GM23338 (cell line): ENCODE measurements at regions not wholly inside any gene's neighbourhood (a gene's known extent, or its start where the extent isn't known, plus 50 kb on each side); places are given as distances from the start of the nearest gene placed in this dataset.

Source experiments
- ATAC-seq: fragments of 200-7000 bp; cut with Tn5 transposase; 3 replicates; pipeline ENCODE4 v1.9.1; 2020
- DNase-seq: peaks from one replicate; pipeline ENCODE4 v3.0.0-alpha.2; 2015; ENCODE audit warnings: low spot score
- H2AFZ ChIP-seq: fragments of 200-600 bp; sonication (generic); 2 replicates; pipeline ENCODE4 v1.8.0; 2016; ENCODE audit warnings: antibody characterized with exemption, mild to moderate bottlenecking, moderate library complexity
- H3F3A ChIP-seq: fragments of 200-600 bp; sonication (generic); replicated peaks from 2 replicates; pipeline ENCODE4 v1.8.0; 2017; ENCODE audit warnings: antibody characterized with exemption, mixed run types, low read depth
- H3K27ac ChIP-seq: fragments of 200-600 bp; sonication (generic); 2 replicates; pipeline ENCODE4 v1.6.1; 2016; ENCODE audit warnings: low read depth
- H3K27me3 ChIP-seq: fragments of 200-600 bp; sonication (generic); 2 replicates; pipeline ENCODE4 v1.8.0; 2016; ENCODE audit warnings: mild to moderate bottlenecking, mixed run types, moderate library complexity; ENCODE audit not compliant: insufficient read depth
- H3K36me3 ChIP-seq: fragments of 200-600 bp; sonication (generic); 2 replicates; pipeline ENCODE4 v1.8.0; 2016; ENCODE audit warnings: mild to moderate bottlenecking; ENCODE audit not compliant: insufficient read depth
- H3K4me1 ChIP-seq: fragments of 200-600 bp; sonication (generic); 2 replicates; pipeline ENCODE4 v1.8.0; 2016; ENCODE audit warnings: mild to moderate bottlenecking, moderate library complexity; ENCODE audit not compliant: insufficient read depth
- H3K4me2 ChIP-seq: fragments of 200-600 bp; sonication (generic); 2 replicates; pipeline ENCODE4 v1.7.1; 2017; ENCODE audit warnings: mixed run types
- H3K4me3 ChIP-seq: fragments of 200-600 bp; sonication (generic); 2 replicates; pipeline ENCODE4 v1.6.1; 2016; ENCODE audit warnings: mixed run types
- H3K79me2 ChIP-seq: fragments of 200-600 bp; sonication (generic); replicated peaks from 2 replicates; pipeline ENCODE4 v1.8.0; 2017; ENCODE audit warnings: mild to moderate bottlenecking; ENCODE audit not compliant: insufficient read depth
- H3K9me2 ChIP-seq: fragments of 200-600 bp; sonication (generic); 2 replicates; pipeline ENCODE4 v1.8.0; 2017; ENCODE audit not compliant: insufficient read depth
- H4K20me1 ChIP-seq: fragments of 200-600 bp; sonication (generic); replicated peaks from 2 replicates; pipeline ENCODE4 v1.8.0; 2017; ENCODE audit warnings: mild to moderate bottlenecking; ENCODE audit not compliant: insufficient read depth
- H3K27ac Mint-ChIP-seq: 2 replicates; pipeline ENCODE4 v1.8.0; 2020; ENCODE audit warnings: inconsistent platforms, mild to moderate bottlenecking, moderate library complexity, mixed read lengths
- H3K27me3 Mint-ChIP-seq: 3 replicates; pipeline ENCODE4 v1.8.0; 2022; ENCODE audit warnings: low read depth, mild to moderate bottlenecking, moderate library complexity, mixed read lengths, inconsistent platforms; ENCODE audit not compliant: insufficient read depth, poor library complexity
- H3K36me3 Mint-ChIP-seq: 3 replicates; pipeline ENCODE4 v1.8.0; 2021; ENCODE audit warnings: low read depth, mild to moderate bottlenecking, inconsistent platforms, moderate library complexity, mixed read lengths
- H3K4me1 Mint-ChIP-seq: 3 replicates; pipeline ENCODE4 v1.8.0; 2020; ENCODE audit warnings: mild to moderate bottlenecking, inconsistent platforms, mixed read lengths
- H3K4me3 Mint-ChIP-seq: 3 replicates; pipeline ENCODE4 v1.8.0; 2021; ENCODE audit warnings: moderate library complexity, mild to moderate bottlenecking, inconsistent platforms, mixed read lengths
- H3K9me3 Mint-ChIP-seq: 3 replicates; pipeline ENCODE4 v1.8.0; 2020; ENCODE audit warnings: moderate library complexity, mild to moderate bottlenecking, inconsistent platforms, mixed read lengths
- CREB1 ChIP-seq: fragments of 250-450 bp; sonication (Bioruptor Pico); IDR thresholded peaks from 2 replicates; pipeline ENCODE4 v1.5.0; 2020; ENCODE audit warnings: low read depth, mild to moderate bottlenecking, moderate library complexity
- EZH2phosphoT487 ChIP-seq: fragments of 200-600 bp; sonication (generic); IDR thresholded peaks from one replicate; pipeline ENCODE4 v1.8.1; 2018; ENCODE audit warnings: antibody characterized with exemption; ENCODE audit not compliant: unreplicated experiment
- JUNB ChIP-seq: IDR thresholded peaks from one replicate; pipeline ENCODE4 v1.6.1; 2016; ENCODE audit warnings: antibody characterized with exemption; ENCODE audit not compliant: unreplicated experiment
- POLR2AphosphoS5 ChIP-seq: IDR thresholded peaks from 2 replicates; pipeline ENCODE4 v1.6.1; 2016; ENCODE audit warnings: antibody characterized with exemption, low read depth
- STAT1 ChIP-seq: IDR thresholded peaks from one replicate; pipeline ENCODE4 v1.6.1; 2016; ENCODE audit warnings: antibody characterized with exemption; ENCODE audit not compliant: unreplicated experiment
- ZNF114 ChIP-seq: fragments of 250-450 bp; sonication (Bioruptor Pico); IDR thresholded peaks from 2 replicates; pipeline ENCODE4 v1.5.0; 2020; ENCODE audit warnings: mild to moderate bottlenecking, moderate library complexity
- ZNF331 ChIP-seq: fragments of 250-450 bp; sonication (Bioruptor Pico); IDR thresholded peaks from 2 replicates; pipeline ENCODE4 v1.5.0; 2020; ENCODE audit warnings: low read depth, mild to moderate bottlenecking, moderate library complexity
- TF ChIP-seq, protein P1 (sequence below): fragments of 250-450 bp; sonication (Bioruptor Pico); IDR thresholded peaks from 2 replicates; pipeline ENCODE4 v1.5.0; 2020; ENCODE audit warnings: mild to moderate bottlenecking, moderate library complexity

DNA sequence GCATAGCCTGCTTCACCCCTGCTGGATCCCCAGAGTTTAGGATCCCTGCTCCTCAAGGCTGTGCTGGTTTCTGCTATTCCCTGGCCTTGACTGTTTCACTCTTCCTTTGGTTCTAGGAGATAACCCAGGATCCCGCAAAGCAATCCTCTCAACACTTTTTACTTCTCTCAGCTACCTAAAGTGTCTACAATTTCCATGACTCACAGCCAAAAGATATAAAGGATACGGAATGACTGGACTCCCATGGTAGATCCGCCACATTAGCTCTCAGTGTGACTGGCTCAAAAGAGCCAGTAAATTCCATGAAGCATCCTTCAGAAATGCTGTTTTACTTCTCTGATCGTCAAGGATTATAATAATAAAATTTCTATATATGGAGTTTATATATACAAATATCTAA is 66.3 kb upstream of the TMEM164 start:
- H3K27ac ChIP-seq: no peak overlapping the region
- H3K36me3 ChIP-seq: no peaks in the 10 kb centered on the region
- no peak overlapping the region for H2AFZ ChIP-seq
- Mint-ChIP-seq H3K36me3 (no peaks in the 10 kb centered on the region), H3K4me1 (no peaks in the 10 kb centered on the region; the same call in 2 of the 3 replicates), H3K9me3 (no peaks in the 10 kb centered on the region), H3K27me3 (peaks cover 2% of the 10 kb centered on the region), H3K4me3 (no peak overlapping the region), H3K27ac (no peak overlapping the region)
- ATAC-seq: no peak
- no peaks in the 10 kb centered on the region for H3F3A ChIP-seq
- no peaks in the 10 kb centered on the region for H3K4me1 ChIP-seq
- H3K9me2 ChIP-seq: no peaks in the 10 kb centered on the region
- H3K4me3 ChIP-seq: no peak overlapping the region
- H3K4me2 ChIP-seq: no peak overlapping the region
- TF ChIP-seq POLR2AphosphoS5: no peak
- no peak for TF ChIP-seq ZNF331 (CRISPR knock-in tag)
- TF ChIP-seq JUNB: no peak
- TF ChIP-seq STAT1: no peak
- TF ChIP-seq, protein P1, sequence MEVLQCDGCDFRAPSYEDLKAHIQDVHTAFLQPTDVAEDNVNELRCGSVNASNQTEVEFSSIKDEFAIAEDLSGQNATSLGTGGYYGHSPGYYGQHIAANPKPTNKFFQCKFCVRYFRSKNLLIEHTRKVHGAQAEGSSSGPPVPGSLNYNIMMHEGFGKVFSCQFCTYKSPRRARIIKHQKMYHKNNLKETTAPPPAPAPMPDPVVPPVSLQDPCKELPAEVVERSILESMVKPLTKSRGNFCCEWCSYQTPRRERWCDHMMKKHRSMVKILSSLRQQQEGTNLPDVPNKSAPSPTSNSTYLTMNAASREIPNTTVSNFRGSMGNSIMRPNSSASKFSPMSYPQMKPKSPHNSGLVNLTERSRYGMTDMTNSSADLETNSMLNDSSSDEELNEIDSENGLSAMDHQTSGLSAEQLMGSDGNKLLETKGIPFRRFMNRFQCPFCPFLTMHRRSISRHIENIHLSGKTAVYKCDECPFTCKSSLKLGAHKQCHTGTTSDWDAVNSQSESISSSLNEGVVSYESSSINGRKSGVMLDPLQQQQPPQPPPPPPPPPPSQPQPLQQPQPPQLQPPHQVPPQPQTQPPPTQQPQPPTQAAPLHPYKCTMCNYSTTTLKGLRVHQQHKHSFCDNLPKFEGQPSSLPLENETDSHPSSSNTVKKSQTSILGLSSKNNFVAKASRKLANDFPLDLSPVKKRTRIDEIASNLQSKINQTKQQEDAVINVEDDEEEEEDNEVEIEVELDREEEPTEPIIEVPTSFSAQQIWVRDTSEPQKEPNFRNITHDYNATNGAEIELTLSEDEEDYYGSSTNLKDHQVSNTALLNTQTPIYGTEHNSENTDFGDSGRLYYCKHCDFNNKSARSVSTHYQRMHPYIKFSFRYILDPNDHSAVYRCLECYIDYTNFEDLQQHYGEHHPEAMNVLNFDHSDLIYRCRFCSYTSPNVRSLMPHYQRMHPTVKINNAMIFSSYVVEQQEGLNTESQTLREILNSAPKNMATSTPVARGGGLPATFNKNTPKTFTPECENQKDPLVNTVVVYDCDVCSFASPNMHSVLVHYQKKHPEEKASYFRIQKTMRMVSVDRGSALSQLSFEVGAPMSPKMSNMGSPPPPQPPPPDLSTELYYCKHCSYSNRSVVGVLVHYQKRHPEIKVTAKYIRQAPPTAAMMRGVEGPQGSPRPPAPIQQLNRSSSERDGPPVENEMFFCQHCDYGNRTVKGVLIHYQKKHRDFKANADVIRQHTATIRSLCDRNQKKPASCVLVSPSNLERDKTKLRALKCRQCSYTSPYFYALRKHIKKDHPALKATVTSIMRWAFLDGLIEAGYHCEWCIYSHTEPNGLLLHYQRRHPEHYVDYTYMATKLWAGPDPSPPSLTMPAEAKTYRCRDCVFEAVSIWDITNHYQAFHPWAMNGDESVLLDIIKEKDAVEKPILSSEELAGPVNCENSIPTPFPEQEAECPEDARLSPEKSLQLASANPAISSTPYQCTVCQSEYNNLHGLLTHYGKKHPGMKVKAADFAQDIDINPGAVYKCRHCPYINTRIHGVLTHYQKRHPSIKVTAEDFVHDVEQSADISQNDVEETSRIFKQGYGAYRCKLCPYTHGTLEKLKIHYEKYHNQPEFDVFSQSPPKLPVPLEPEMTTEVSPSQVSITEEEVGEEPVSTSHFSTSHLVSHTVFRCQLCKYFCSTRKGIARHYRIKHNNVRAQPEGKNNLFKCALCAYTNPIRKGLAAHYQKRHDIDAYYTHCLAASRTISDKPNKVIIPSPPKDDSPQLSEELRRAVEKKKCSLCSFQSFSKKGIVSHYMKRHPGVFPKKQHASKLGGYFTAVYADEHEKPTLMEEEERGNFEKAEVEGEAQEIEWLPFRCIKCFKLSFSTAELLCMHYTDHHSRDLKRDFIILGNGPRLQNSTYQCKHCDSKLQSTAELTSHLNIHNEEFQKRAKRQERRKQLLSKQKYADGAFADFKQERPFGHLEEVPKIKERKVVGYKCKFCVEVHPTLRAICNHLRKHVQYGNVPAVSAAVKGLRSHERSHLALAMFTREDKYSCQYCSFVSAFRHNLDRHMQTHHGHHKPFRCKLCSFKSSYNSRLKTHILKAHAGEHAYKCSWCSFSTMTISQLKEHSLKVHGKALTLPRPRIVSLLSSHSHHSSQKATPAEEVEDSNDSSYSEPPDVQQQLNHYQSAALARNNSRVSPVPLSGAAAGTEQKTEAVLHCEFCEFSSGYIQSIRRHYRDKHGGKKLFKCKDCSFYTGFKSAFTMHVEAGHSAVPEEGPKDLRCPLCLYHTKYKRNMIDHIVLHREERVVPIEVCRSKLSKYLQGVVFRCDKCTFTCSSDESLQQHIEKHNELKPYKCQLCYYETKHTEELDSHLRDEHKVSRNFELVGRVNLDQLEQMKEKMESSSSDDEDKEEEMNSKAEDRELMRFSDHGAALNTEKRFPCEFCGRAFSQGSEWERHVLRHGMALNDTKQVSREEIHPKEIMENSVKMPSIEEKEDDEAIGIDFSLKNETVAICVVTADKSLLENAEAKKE (CRISPR knock-in tag): no peak
- no peak for TF ChIP-seq CREB1
- TF ChIP-seq EZH2phosphoT487: no peak
- DNase-seq: no peak
- no peaks in the 10 kb centered on the region for H4K20me1 ChIP-seq
- no peaks in the 10 kb centered on the region for H3K27me3 ChIP-seq
- H3K79me2 ChIP-seq: no peaks in the 10 kb centered on the region

DNA sequence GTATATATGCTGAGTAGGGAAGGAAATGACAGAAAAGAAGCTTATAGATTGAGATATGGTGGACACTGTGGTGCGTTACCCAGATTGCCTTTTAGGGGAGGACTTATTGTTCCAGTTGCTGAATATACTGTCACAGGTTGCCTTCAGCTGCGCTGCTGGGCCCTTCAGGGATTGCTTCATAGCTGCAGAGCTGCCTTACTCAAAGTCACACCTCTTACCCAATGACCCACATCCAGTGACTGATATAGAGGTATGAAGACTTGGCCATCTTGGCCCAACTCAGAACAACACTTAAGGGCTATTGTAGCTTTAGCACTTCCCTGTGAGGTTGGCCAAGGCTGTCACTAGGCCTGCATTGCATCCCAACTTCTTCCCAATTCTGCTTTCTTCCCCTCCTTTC is 63.4 kb upstream of the TMEM164 start:
- no peaks in the 10 kb centered on the region for H3K9me2 ChIP-seq
- no peaks in the 10 kb centered on the region for H3K36me3 ChIP-seq
- no peak overlapping the region for H2AFZ ChIP-seq
- H3K4me2 ChIP-seq: no peak overlapping the region
- Mint-ChIP-seq H3K9me3 (no peaks in the 10 kb centered on the region), H3K27me3 (peaks cover 7% of the 10 kb centered on the region), H3K4me1 (peaks cover 4% of the 10 kb centered on the region), H3K27ac (no peak overlapping the region), H3K4me3 (no peak overlapping the region), H3K36me3 (no peaks in the 10 kb centered on the region)
- DNase-seq (no peak), ATAC-seq (no peak)
- no peaks in the 10 kb centered on the region for H3K79me2 ChIP-seq
- H3K27ac ChIP-seq: no peak overlapping the region
- no peaks in the 10 kb centered on the region for H4K20me1 ChIP-seq
- H3K4me1 ChIP-seq: no peaks in the 10 kb centered on the region
- no peaks in the 10 kb centered on the region for H3K27me3 ChIP-seq
- H3K4me3 ChIP-seq: no peak overlapping the region
- no peaks in the 10 kb centered on the region for H3F3A ChIP-seq
- TF ChIP-seq, protein P1 (CRISPR knock-in tag): no peak
- TF ChIP-seq ZNF114 (CRISPR knock-in tag) (no peak), CREB1 (no peak), EZH2phosphoT487 (no peak)
